K562 (cell line): ENCODE measurements at regions not wholly inside any gene's neighbourhood (a gene's known extent, or its start where the extent isn't known, plus 50 kb on each side); places are given as distances from the start of the nearest gene placed in this dataset.

ENCODE experiments used
- ATAC-seq: fragments of 200-7000 bp; cut with Tn5 transposase; 3 replicates; pipeline ENCODE4 v1.9.1; 2020; ENCODE audit warnings: moderate library complexity
- BruUV-seq: library from RNA; stranded (reverse); fragments of 400-500 nt; replicated peaks from 2 replicates; lab custom pipeline; 2021; lab: Mats Ljungman, UMichigan
- CTCF ChIA-PET: fragments of 300-600 bp; formaldehyde crosslinking; extraction: SDS; loops from one replicate; lab custom pipeline; 2021; ENCODE audit warnings: low intra/inter-chr PET ratio; lab: Yijun Ruan, JAX
- POLR2A ChIA-PET: fragments of 300-600, 350-650 bp; sonication (Branson Sonifier 250); formaldehyde crosslinking; extraction: SDS; loops from one replicate; lab custom pipeline; 2021; ENCODE audit warnings: antibody characterized with exemption, inconsistent platforms; lab: Yijun Ruan, JAX
- DNase-seq, 4 experiments: peaks; one replicate each; pipeline versions ENCODE4 v3.0.0 to v3.0.0-alpha.2; 2011 to 2018; ENCODE audit warnings: low spot score in 3 of 4, mixed read lengths in 3 of 4; ENCODE audit errors: extremely low read depth in 1 of 4
- FAIRE-seq: peaks from 2 replicates; lab custom pipeline; 2011; peaks lifted over from hg19 to GRCh38; lab: Jason Lieb, UNC
- H2AFZ ChIP-seq: 2 replicates; pipeline ENCODE4 v1.6.0; 2011; ENCODE audit warnings: low read depth, low read length, control low read depth, inconsistent platforms
- H3K27ac ChIP-seq: fragments of 200-600 bp; 3 replicates; pipeline ENCODE4 v1.8.0; 2011; ENCODE audit warnings: low read depth, mild to moderate bottlenecking, control low read depth, inconsistent platforms, low read length, moderate library complexity, mixed read lengths; ENCODE audit errors: extremely low read depth
- H3K27me3 ChIP-seq, 2 experiments: fragments of 300-600 bp in 1 of 2; 2 replicates in 1 of 2; 3 replicates in 1 of 2; pipeline versions ENCODE4 v1.6.0 to v1.8.0; 2011; ENCODE audit warnings: inconsistent platforms in 2 of 2, low read length in 2 of 2, mild to moderate bottlenecking in 1 of 2, mixed read lengths in 1 of 2, moderate library complexity in 1 of 2; ENCODE audit not compliant: control insufficient read depth in 2 of 2, insufficient read depth in 2 of 2
- H3K36me3 ChIP-seq: fragments of 300-600 bp; 3 replicates; pipeline ENCODE4 v1.8.0; 2011; ENCODE audit warnings: mild to moderate bottlenecking, low read length, inconsistent platforms; ENCODE audit not compliant: control insufficient read depth, insufficient read depth
- H3K4me1 ChIP-seq, 2 experiments: fragments of 200-600 bp in 1 of 2; replicated peaks in 1 of 2; 2 replicates in 1 of 2; 3 replicates in 1 of 2; pipeline versions ENCODE4 v1.5.1 to v1.8.0; 2011; ENCODE audit warnings: inconsistent platforms in 2 of 2, low read length in 2 of 2, mild to moderate bottlenecking in 1 of 2, mixed read lengths in 1 of 2, moderate library complexity in 1 of 2; ENCODE audit not compliant: control insufficient read depth in 2 of 2, insufficient read depth in 2 of 2
- H3K4me2 ChIP-seq: 2 replicates; pipeline ENCODE4 v1.6.1; 2011; ENCODE audit warnings: low read length, control low read depth, inconsistent platforms, mixed read lengths; ENCODE audit not compliant: insufficient read depth
- H3K4me3 ChIP-seq: fragments of 200-600 bp; sonication (generic), shearing (Covaris generic); 2 replicates; pipeline ENCODE4 v1.5.1; 2016; ENCODE audit warnings: control low read depth, inconsistent platforms
- H3K79me2 ChIP-seq: fragments of 200-600 bp; 3 replicates; pipeline ENCODE4 v1.8.0; 2011; ENCODE audit warnings: low read length, inconsistent platforms; ENCODE audit not compliant: control insufficient read depth, insufficient read depth
- H3K9ac ChIP-seq, 2 experiments: 2 replicates each; pipeline versions ENCODE4 v1.6.0 to v1.6.1; 2011; ENCODE audit warnings: low read depth in 2 of 2, low read length in 2 of 2, control low read depth in 1 of 2, inconsistent platforms in 1 of 2, mild to moderate bottlenecking in 1 of 2, mixed read lengths in 1 of 2; ENCODE audit not compliant: insufficient read depth in 1 of 2
- H3K9me1 ChIP-seq: one replicate; pipeline ENCODE4 v1.6.0; 2011; ENCODE audit warnings: inconsistent platforms, mild to moderate bottlenecking, low read length, moderate library complexity; ENCODE audit not compliant: control insufficient read depth, insufficient read depth
- H3K9me3 ChIP-seq: replicated peaks from 2 replicates; pipeline ENCODE4 v1.5.1; 2011; ENCODE audit warnings: low read depth, low read length, inconsistent platforms; ENCODE audit not compliant: control insufficient read depth, insufficient read depth
- H4K20me1 ChIP-seq: replicated peaks from 2 replicates; pipeline ENCODE4 v1.6.1; 2011; ENCODE audit warnings: low read length, inconsistent platforms, mixed read lengths; ENCODE audit not compliant: control insufficient read depth, insufficient read depth
- CC2D1A ChIP-seq: fragments of 450-650 bp; IDR thresholded peaks from 2 replicates; pipeline ENCODE4 v1.6.1; 2017; ENCODE audit warnings: mild to moderate bottlenecking
- CUX1 ChIP-seq: fragments of 200-800 bp; sonication (Bioruptor generic); IDR thresholded peaks from 2 replicates; pipeline ENCODE4 v1.6.1; 2016; ENCODE audit warnings: missing genetic modification characterization, missing compliant biosample characterization
- ELK3 ChIP-seq: fragments of 450-650 bp; formaldehyde crosslinking; IDR thresholded peaks from 2 replicates; pipeline ENCODE4 v1.4.0; 2020; ENCODE audit warnings: mild to moderate bottlenecking
- KLF1 ChIP-seq: fragments of 450-650 bp; IDR thresholded peaks from 2 replicates; pipeline ENCODE4 v1.6.1; 2016; ENCODE audit warnings: missing genetic modification characterization, missing compliant biosample characterization
- RAD21 ChIP-seq, 2 experiments: fragments of 250-450 bp in 1 of 2; fragments of 450-650 bp in 1 of 2; sonication (Bioruptor Pico) in 1 of 2; formaldehyde crosslinking in 1 of 2; IDR thresholded peaks in 1 of 2; conservative IDR thresholded peaks in 1 of 2; 2 replicates each; pipeline versions ENCODE4 v1.4.0 to v1.8.0; 2020 to 2022; ENCODE audit warnings: mild to moderate bottlenecking in 2 of 2, moderate library complexity in 1 of 2
- RNF219 ChIP-seq: fragments of 250-450 bp; sonication (Bioruptor Pico); IDR thresholded peaks from 2 replicates; pipeline ENCODE4 v1.5.0; 2022; ENCODE audit warnings: mild to moderate bottlenecking
- TAF15 ChIP-seq: fragments of 200-400 bp; formaldehyde crosslinking; IDR thresholded peaks from 2 replicates; pipeline ENCODE4 v1.6.1; 2017; ENCODE audit warnings: mild to moderate bottlenecking, low read depth, low read length, moderate library complexity
- ZNF12 ChIP-seq: sonication (generic); formaldehyde crosslinking; IDR thresholded peaks from 2 replicates; pipeline ENCODE4 v1.4.0; 2020; ENCODE audit warnings: mild to moderate bottlenecking, missing genetic modification reagents
- ZNF24 ChIP-seq: fragments of 450-650 bp; IDR thresholded peaks from 2 replicates; pipeline ENCODE4 v1.6.1; 2016
- ZNF584 ChIP-seq: fragments of 200-800 bp; sonication (Bioruptor generic); IDR thresholded peaks from 2 replicates; pipeline ENCODE4 v1.6.1; 2016; ENCODE audit warnings: low read depth, mild to moderate bottlenecking, missing genetic modification characterization, missing compliant biosample characterization
- ZNF79 ChIP-seq: fragments of 250-450 bp; sonication (Bioruptor Pico); IDR thresholded peaks from 2 replicates; pipeline ENCODE4 v1.4.0; 2020; ENCODE audit warnings: low read depth, mild to moderate bottlenecking, moderate library complexity
- in situ Hi-C: fragments of 300-500 bp; cut with MboI; formaldehyde crosslinking; loops from 4 replicates; pipeline ENCODE4 v1.15.0; 2018; ENCODE audit warnings: inconsistent platforms, mixed read lengths
- intact Hi-C: fragments of 100-400 bp; cut with micrococcal nuclease; formaldehyde crosslinking; loops from 2 replicates; pipeline ENCODE4 v1.14.2; 2022
- TF ChIP-seq, protein P1 (sequence below), 2 experiments: fragments of 450-650 bp; conservative IDR thresholded peaks; 2 replicates each; pipeline ENCODE4 v1.6.1; 2017; ENCODE audit warnings: mild to moderate bottlenecking in 2 of 2, moderate library complexity in 2 of 2

DNA sequence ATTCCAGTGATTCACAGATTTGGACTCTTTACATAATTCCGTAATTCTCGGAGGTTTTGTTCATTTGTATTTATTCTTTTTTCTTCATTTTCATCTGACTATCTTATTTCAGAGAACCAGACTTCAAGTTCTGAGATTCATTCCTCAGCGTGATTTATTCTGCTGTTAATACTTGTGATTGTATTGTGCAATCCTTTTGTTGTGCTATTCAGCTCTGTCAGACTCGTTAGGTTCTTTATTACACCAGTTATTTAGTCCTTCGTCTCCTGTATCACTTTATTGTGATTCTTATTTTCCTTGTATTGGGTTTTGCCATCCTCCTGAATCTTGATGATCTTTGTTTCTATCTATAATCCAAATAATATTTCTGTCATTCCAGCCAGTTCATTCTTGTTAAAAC lies 529.3 kb upstream of the LRRTM4 start (continued):
- TF ChIP-seq CUX1 (CRISPR knock-in tag) (no peak), ZNF79 (CRISPR knock-in tag) (no peak)
- TF ChIP-seq, protein P1, sequence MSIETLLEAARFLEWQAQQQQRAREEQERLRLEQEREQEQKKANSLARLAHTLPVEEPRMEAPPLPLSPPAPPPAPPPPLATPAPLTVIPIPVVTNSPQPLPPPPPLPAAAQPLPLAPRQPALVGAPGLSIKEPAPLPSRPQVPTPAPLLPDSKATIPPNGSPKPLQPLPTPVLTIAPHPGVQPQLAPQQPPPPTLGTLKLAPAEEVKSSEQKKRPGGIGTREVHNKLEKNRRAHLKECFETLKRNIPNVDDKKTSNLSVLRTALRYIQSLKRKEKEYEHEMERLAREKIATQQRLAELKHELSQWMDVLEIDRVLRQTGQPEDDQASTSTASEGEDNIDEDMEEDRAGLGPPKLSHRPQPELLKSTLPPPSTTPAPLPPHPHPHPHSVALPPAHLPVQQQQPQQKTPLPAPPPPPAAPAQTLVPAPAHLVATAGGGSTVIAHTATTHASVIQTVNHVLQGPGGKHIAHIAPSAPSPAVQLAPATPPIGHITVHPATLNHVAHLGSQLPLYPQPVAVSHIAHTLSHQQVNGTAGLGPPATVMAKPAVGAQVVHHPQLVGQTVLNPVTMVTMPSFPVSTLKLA (conservative IDR thresholded peaks at IDR 0.05) = no peak

DNA sequence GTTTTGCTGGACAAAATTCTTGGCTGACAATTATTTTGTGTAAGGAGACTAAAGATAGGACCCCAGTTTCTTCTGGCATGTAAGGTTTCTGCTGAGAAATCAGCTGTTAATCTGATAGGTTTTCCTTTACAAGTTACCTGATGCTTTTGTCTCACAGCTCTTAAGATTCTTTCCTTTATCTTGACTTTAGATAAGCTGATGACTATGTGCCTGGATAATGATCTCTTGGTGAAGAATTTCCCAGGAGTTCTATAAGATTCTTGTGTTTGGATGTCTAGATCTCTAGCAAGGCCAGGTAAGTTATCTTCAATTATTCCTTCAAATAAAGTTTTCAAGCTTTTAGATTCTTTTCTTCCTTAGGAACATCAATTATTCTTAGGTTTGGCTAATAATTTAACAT lies 534.8 kb upstream of the LRRTM4 start:
- Histone ChIP-seq H3K27ac (no peak overlapping the region), H3K4me2 (no peak overlapping the region), H3K27me3 (no peaks in the 10 kb centered on the region), H3K4me1 (no peaks in the 10 kb centered on the region), H3K79me2 (no peaks in the 10 kb centered on the region), H3K4me3 (no peak overlapping the region), H3K9me3 (no peaks in the 10 kb centered on the region), H3K9ac (no peak overlapping the region), H2AFZ (no peak overlapping the region), H3K9me1 (no peaks in the 10 kb centered on the region), H4K20me1 (no peaks in the 10 kb centered on the region), H3K36me3 (no peaks in the 10 kb centered on the region)
- no peak for ATAC-seq
- DNase-seq = no peak
- ChIA-PET CTCF (no interaction called here), POLR2A (no interaction called here)
- no TSS peak for BruUV-seq
- in situ Hi-C loops (no loop called here), intact Hi-C loops (no loop called here)
- no peak for FAIRE-seq
- TF ChIP-seq RAD21 (CRISPR knock-in tag; conservative IDR thresholded peaks at IDR 0.05 in 1 of 2, IDR thresholded peaks at IDR 0.05 in 1 of 2) = no peak
- TF ChIP-seq TAF15 = no peak
- no peak for TF ChIP-seq KLF1 (tag)
- no peak for TF ChIP-seq ZNF24
- TF ChIP-seq ZNF12 (CRISPR knock-in tag) = no peak
- TF ChIP-seq ZNF584 = no peak
- TF ChIP-seq ELK3 (CRISPR knock-in tag) = no peak
- TF ChIP-seq CC2D1A = no peak
- TF ChIP-seq RNF219 (CRISPR knock-in tag) = no peak
